ENCODE measurements at regions not wholly inside any gene's neighbourhood (a gene's known extent, or its start where the extent isn't known, plus 50 kb on each side); places are given as distances from the start of the nearest gene placed in this dataset.

DNA sequence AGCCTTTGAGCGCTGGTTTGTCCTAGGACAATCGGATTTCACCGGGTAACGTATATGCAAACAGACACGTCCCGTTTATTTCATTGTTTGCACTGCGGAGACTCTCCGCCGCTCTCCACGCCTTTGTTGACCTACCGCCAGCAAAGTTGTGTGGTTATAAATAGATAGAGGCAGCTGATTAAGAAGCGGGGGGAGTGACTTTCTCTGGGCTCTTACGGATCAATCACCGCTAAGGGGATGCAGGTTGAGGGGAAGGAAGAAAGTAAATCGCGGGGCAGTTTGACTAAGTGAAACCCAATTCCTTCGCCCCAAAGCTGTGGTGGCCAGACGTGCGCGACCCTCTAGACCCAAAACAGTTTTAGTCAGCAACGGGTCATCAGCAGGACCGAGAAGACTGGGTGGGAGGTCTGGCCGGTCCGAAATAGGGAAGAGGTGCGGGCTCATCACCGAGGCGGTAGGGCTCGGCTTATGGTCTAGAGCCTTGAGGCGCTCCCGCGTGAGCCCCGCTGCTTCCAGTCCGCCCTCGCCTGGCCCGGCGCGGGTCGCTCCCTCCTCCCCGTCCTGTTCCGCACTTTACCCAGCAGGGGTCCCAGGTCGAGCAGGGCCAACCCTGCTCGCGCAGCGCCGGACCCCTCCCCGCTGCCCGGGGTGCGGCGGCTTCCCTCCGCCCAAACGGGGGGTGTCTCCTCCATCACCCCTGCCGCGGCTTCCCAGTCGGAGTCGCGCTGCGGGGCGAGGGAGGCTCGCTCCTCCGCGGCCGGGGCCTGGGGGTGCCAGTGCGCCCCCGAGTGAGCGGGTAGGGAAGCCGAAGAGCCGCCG, 120.8 kb upstream of the RRP15 start:
- DNase-seq: peak; percentile 74 to 81

GRCh38 chr1:218164930-218165700, 120.0 kb upstream of the RRP15 start:
- peak in 1 of 2 experiments; percentile 42 for DNase-seq

DNA sequence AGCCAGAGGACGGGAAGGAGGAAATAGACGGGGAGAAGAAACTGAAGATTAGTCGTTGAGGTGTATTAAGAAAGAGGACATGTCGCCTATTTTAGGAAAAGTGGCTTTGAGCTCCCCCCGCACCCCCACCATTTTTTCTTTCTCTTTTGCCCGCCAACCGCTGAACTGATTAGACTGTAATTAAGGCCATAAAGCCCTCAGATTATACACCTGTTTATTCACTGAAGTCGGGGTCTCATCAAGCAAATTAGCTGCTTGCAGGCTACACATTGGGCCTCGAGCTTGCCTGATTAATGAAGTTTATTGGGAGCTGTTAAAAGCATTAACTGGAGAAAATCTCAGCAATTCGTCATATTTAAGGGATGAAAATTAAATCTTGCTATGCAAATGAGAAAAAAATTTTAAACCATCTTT, 119.4 kb upstream of the RRP15 start:
- DNase-seq: no peak

DNA sequence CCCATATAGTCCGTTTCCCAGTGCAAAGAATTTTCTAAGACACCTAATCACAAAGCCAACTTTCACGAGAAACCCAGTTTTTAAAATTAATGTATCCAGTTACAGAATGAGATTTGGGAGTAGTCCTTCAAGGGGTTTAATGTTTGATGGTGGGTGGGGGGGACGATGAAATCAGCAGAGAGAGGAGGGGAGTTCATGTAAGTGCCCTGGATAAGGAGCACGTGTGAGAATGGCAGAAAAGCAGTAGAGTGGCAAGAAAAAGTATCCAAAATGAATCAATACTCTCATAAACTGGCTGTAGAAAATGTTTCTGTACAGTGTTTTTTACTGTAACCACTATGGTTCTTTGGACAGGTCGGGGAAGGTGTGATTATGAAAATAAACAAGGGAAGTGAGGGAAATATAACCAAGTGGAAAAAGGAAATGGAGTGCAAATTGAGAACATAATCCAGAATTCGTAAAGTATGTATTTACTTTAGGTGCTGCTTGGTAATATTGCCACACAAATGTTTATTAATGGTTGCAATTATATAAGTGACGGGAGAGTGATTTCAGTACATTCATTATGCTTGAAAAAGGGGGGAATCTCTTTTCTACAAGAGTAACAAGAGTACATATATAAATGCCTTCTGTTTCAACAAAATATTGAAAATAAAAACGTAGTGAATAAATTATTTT, 118.7 kb upstream of the RRP15 start:
- no peak for DNase-seq

- peak in 1 of 2 experiments; percentile 26 for DNase-seq
Measured at GRCh38 chr1:218171302-218171893, 113.7 kb upstream of the RRP15 start.

DNA sequence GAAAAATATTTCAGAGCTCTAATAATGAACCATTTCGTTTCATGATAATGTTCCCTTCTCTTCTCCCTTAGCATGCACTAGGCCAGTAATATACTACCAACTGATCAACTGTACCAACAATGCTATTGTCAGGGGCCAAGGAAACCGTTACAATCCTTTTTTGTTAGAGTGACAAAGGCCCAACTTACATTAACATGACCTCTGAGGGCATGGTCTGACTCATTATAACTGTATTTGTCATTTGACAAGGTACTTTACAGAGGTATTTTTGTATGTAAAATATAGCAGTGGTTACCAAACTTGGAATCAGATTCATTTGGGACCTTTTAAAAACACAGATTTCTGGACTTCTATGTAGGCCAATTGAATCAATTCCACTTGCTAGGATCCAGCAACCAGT, 102.6 kb upstream of the RRP15 start:
- DNase-seq: no peak

GRCh38 chr1:218200979-218201378, 84.1 kb upstream of the RRP15 start:
- DNase-seq: no peak

DNA sequence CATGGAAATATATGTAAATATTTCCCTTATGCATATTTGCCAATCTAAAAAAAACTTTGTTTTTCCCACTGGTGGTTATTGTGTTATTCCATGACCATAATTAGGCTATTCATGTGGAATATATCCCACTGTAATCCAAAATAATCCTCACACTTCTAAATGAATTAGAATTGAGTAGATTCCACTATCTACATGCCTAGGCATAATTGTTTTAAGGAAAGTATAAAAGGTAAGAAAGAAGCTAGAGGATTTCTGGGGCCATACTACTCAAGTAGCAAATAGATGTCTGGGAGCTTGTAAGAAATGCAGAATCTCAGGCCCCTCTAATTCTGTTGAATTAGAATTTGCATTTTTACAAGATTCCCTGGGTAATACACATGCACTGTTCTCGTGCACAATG, 83.5 kb upstream of the RRP15 start:
- DNase-seq: no peak

DNA sequence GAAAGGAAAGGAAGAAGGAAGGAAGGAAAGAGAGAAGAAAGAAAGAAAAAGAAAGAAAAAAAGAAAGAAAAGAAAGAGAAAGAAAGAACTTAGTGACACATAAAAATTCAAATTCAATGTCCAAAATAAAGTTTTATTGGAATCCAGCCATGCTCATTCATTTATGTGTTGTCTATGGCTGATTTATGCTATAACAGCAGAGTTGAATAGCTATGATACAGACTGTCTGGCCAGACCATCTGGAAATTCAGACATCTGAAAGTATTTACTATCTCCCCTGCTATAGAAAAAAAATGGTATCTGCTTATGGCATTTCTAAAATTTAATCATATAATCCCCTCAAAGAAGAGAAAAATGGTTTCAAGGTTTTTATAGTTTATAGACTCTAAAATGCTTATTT, 79.4 kb upstream of the RRP15 start:
- DNase-seq: no peak

- DNase-seq: no peak
Measured at GRCh38 chr1:218207194-218207593, 77.9 kb upstream of the RRP15 start.

GRCh38 chr1:218209351-218209861, 75.7 kb upstream of the RRP15 start:
- no peak for DNase-seq

DNA sequence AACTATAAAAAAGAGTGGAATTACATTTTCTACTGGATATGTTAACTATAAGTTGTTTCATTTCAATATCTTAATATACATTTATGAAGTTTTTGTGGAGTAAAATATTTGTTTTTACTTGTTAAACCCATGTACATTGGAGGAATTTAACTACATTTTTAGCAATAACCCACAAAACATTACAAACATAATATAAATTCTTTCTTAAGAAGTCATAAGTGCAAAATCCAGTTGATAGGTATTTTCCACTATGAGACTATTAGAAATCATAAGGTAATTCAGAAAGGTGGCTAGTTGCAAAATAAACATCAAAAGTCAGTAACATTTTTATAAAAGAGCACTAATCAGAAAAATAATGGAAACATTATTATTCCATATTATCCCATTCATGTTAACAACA, 73.9 kb upstream of the RRP15 start:
- DNase-seq: no peak

- DNase-seq: peak; percentile 12 to 25
Measured at GRCh38 chr1:218217040-218217439, 68.1 kb upstream of the RRP15 start.

DNA sequence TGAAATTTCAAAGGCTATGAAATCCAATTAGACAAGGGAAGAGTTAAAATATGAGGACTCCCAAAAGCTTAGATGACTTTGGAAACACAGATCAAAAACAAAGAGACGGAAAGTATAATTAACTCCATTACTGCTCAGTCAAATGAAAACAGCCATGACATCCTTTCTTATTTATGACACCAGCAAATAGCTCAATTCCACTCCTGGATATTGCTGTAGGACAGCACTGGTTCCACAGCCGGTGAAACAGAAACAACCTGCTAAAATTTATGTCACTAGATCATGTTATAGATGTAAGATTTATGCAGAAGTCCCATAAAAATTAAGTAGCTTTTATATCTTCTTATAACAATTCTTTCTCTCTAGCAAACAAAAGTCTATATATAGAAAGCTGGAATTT, 65.6 kb upstream of the RRP15 start:
- DNase-seq: no peak

GRCh38 chr1:218224101-218224500, 61.0 kb upstream of the RRP15 start:
- DNase-seq: no peak

DNA sequence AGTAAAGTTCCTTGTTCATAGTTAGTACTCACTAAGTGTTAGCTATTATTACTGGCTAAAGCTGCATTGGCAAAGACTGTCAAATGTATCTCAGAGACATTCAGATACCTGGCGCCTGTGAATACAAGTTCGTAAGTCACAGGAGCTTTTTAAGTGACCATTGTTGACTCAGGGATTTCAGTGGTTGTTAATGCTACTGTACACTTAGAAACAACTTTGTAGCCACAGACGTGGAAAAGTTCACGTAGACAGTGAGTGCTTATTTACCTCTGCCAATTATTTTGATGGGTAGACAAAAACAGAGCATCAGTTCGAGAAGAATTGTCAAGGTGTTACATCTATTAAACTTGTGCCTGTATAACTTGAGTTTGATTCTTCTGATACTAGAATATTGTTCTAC, 59.1 kb upstream of the RRP15 start:
- DNase-seq: no peak
